Nephron (organoid): ENCODE measurements at regions not wholly inside any gene's neighbourhood (a gene's known extent, or its start where the extent isn't known, plus 50 kb on each side); places are given as distances from the start of the nearest gene placed in this dataset.

Source experiments
- H3K27ac Mint-ChIP-seq, 3 experiments: 2 replicates each; pipeline ENCODE4 v1.8.0; 2020; ENCODE audit warnings: mixed read lengths in 3 of 3, mild to moderate bottlenecking in 2 of 3, moderate library complexity in 1 of 3
- H3K27me3 Mint-ChIP-seq: 2 replicates; pipeline ENCODE4 v1.8.0; 2021; ENCODE audit warnings: low read depth, mild to moderate bottlenecking, moderate library complexity, mixed read lengths
- H3K36me3 Mint-ChIP-seq: 2 replicates; pipeline ENCODE4 v1.8.0; 2020; ENCODE audit warnings: low read depth, mixed read lengths
- H3K4me1 Mint-ChIP-seq: 2 replicates; pipeline ENCODE4 v1.8.0; 2020; ENCODE audit warnings: mixed read lengths
- H3K4me3 Mint-ChIP-seq, 3 experiments: 2 replicates each; pipeline ENCODE4 v1.8.0; 2020; ENCODE audit warnings: mild to moderate bottlenecking in 3 of 3, mixed read lengths in 3 of 3, moderate library complexity in 2 of 3
- H3K9me3 Mint-ChIP-seq: 2 replicates; pipeline ENCODE4 v1.8.0; 2020; ENCODE audit warnings: mixed read lengths
- TF ChIP-seq, protein P1 (sequence below), 3 experiments: fragments of 200-600 bp; sonication (generic); IDR thresholded peaks; one replicate each; pipeline ENCODE4 v1.5.0; 2021; ENCODE audit warnings: antibody characterized with exemption in 3 of 3; ENCODE audit not compliant: unreplicated experiment in 3 of 3

DNA sequence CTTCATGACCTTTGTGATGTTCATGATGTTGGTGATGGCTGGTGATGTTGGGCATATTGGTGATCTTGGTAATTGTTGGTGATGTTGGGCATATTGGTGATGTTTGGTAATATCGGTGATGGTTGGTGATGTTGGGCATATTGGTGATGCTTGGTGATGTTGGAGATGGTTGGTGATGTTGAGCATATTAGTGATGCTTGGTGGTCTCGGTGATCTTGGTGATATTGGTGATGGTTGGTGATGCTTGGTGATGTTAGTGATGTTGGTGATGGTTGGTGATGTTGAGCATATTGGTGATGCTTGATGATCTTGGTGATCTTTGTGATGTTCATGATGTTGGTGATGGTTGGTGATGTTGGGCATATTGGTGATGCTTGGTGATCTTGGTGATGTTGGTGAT, 73.8 kb downstream of the IRX2 start:
- Mint-ChIP-seq H3K27ac (no peak overlapping the region), H3K4me3 (no peak overlapping the region), H3K27me3 (peaks cover 34% of the 10 kb centered on the region), H3K9me3 (peaks cover 9% of the 10 kb centered on the region), H3K4me1 (no peaks in the 10 kb centered on the region), H3K36me3 (no peaks in the 10 kb centered on the region)
- TF ChIP-seq, protein P1, sequence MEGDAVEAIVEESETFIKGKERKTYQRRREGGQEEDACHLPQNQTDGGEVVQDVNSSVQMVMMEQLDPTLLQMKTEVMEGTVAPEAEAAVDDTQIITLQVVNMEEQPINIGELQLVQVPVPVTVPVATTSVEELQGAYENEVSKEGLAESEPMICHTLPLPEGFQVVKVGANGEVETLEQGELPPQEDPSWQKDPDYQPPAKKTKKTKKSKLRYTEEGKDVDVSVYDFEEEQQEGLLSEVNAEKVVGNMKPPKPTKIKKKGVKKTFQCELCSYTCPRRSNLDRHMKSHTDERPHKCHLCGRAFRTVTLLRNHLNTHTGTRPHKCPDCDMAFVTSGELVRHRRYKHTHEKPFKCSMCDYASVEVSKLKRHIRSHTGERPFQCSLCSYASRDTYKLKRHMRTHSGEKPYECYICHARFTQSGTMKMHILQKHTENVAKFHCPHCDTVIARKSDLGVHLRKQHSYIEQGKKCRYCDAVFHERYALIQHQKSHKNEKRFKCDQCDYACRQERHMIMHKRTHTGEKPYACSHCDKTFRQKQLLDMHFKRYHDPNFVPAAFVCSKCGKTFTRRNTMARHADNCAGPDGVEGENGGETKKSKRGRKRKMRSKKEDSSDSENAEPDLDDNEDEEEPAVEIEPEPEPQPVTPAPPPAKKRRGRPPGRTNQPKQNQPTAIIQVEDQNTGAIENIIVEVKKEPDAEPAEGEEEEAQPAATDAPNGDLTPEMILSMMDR (IDR thresholded peaks at IDR 0.05; ENCODE audit: unreplicated experiment in 3 of 3), result no peak

DNA sequence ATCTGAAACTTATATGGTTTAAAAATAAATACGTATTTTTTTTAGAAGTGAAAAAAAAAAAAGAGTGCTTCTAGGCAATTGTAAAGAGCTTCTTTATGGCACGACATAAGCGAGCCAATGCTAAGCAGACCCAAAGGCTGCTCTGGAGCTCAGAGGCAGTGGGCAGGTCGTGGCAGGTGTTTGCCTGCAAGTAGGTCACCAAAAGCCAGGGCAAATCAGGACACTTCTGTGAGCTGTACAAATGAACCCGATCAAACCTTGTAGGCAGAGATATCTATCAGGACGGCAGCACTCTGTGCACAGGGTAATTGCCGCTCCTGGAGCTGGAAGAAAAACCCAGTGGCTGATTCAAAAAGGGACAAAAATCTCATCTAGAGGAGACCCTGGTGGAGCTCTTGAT, 75.9 kb downstream of the IRX2 start:
- no peak overlapping the region for H3K27ac Mint-ChIP-seq
- H3K36me3 Mint-ChIP-seq, result no peaks in the 10 kb centered on the region
- TF ChIP-seq, protein P1 (IDR thresholded peaks at IDR 0.05; ENCODE audit: unreplicated experiment in 3 of 3), result no peak
- H3K4me3 Mint-ChIP-seq, result no peak overlapping the region
- peaks cover 9% of the 10 kb centered on the region for H3K9me3 Mint-ChIP-seq
- no peaks in the 10 kb centered on the region for H3K4me1 Mint-ChIP-seq
- peaks cover 21% of the 10 kb centered on the region for H3K27me3 Mint-ChIP-seq

DNA sequence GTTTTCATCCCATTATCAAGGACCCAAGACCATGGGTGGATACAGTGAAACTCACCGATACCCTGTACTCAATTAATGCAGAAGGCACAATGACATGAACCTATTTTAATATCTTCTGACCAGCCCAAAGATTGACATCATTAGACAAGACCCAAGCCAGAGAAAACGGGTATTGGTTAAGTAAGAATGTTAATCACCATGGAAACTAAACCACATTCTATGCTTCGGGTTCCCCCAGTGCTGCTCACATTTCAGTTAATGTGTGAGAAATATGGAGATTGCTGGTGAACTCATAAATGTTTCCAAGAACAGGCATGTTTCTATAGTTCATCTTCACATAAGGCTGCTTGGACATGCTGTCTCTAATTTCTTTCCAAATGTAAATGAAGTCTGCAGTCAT, 77.0 kb downstream of the IRX2 start:
- Mint-ChIP-seq H3K4me3 (no peak overlapping the region), H3K9me3 (peaks cover 9% of the 10 kb centered on the region), H3K27ac (no peak overlapping the region), H3K27me3 (peaks cover 21% of the 10 kb centered on the region), H3K36me3 (no peaks in the 10 kb centered on the region), H3K4me1 (no peaks in the 10 kb centered on the region)
- TF ChIP-seq, protein P1 (IDR thresholded peaks at IDR 0.05; ENCODE audit: unreplicated experiment in 3 of 3), result no peak

DNA sequence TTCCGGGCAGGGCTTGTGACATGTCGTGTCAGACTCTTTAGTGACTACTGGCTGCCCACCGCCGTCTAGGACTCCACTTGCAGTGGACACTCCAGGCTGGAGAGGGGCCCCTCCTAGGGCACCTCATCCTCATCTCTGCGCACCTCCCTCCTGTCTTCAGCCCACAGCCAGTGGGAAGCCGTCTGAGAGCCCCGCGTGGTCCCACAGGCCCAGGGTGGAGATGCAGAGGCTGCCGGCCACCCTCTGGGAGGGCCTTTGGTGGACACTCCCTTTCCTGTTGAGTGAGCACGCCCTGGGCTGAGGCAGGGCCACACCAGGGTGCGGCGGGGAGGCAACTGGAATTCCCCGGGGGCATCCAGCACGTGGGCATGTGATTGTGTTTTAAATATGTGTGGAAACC, 80.5 kb downstream of the IRX2 start:
- no peak overlapping the region for H3K27ac Mint-ChIP-seq
- peaks cover 3% of the 10 kb centered on the region for H3K9me3 Mint-ChIP-seq
- TF ChIP-seq, protein P1 (IDR thresholded peaks at IDR 0.05; ENCODE audit: unreplicated experiment in 3 of 3), result no peak
- H3K4me3 Mint-ChIP-seq, result no peak overlapping the region
- no peaks in the 10 kb centered on the region for H3K36me3 Mint-ChIP-seq
- no peaks in the 10 kb centered on the region for H3K4me1 Mint-ChIP-seq
- H3K27me3 Mint-ChIP-seq, result peaks cover 17% of the 10 kb centered on the region

DNA sequence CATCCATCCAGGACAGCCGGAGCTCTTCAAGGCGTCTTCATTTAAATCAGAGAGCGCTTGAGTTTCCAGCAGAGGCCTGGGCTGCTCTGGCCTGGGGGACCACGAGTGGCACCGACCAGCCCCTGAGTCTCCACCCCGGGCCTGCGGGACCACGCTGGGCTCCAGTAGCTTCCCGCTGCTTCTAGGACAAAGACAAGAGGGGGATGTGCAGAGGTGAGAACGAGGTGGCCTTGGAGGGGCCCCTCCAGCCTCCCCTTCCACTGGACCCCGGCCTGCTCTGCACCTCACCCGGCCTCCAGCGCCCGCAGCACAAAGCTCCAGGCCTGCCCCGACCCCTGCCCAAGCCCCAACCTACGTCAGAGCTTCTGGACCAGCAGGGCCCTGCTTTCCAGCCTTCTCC, 81.6 kb downstream of the IRX2 start:
- peaks cover 17% of the 10 kb centered on the region for H3K27me3 Mint-ChIP-seq
- no peaks in the 10 kb centered on the region for H3K9me3 Mint-ChIP-seq
- TF ChIP-seq, protein P1 (IDR thresholded peaks at IDR 0.05; ENCODE audit: unreplicated experiment in 3 of 3), result no peak
- no peak overlapping the region for H3K4me3 Mint-ChIP-seq
- H3K27ac Mint-ChIP-seq, result no peak overlapping the region
- H3K36me3 Mint-ChIP-seq, result no peaks in the 10 kb centered on the region
- no peaks in the 10 kb centered on the region for H3K4me1 Mint-ChIP-seq

DNA sequence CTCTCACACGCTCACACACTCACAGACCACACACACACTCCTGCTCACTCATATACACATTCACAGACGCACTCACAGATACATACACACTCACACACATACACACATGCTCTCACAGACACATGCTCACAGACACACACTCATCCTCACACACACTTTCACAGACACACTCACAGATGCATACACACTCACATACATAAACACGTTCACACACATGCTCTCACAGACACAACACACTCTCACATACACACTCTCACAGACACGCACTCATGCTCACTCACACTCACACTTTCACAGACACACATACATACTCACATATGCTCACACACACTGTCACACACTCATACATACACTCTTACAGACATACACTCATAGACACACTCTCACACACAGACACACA, 82.2 kb downstream of the IRX2 start:
- H3K9me3 Mint-ChIP-seq, result no peaks in the 10 kb centered on the region
- H3K4me3 Mint-ChIP-seq, result no peak overlapping the region

More for the DNA sequence above, 82.2 kb downstream of the IRX2 start:
- Mint-ChIP-seq H3K4me1 (no peaks in the 10 kb centered on the region), H3K27ac (no peak overlapping the region), H3K36me3 (no peaks in the 10 kb centered on the region), H3K27me3 (peaks cover 20% of the 10 kb centered on the region)
- TF ChIP-seq, protein P1 (IDR thresholded peaks at IDR 0.05; ENCODE audit: unreplicated experiment in 3 of 3), result no peak
